ENCODE measurements at regions not wholly inside any gene's neighbourhood (a gene's known extent, or its start where the extent isn't known, plus 50 kb on each side); places are given as distances from the start of the nearest gene placed in this dataset.

GRCh38 chr14:105857826-105858675, 331.7 kb downstream of the TMEM121 start:
- H3K9me1 ChIP-seq (replicated peaks; ENCODE audit: control insufficient read depth, extremely low read depth, insufficient read depth, low read length) = no peaks in the 10 kb centered on the region
- no peaks in the 10 kb centered on the region for H3K79me2 ChIP-seq (ENCODE audit: control insufficient read depth, insufficient read depth, low read length)
- DNase-seq (ENCODE audit: low read depth, low spot score) = no peak
- no peak overlapping the region for H3K4me3 ChIP-seq (replicated peaks in 1 of 3; ENCODE audit: insufficient read depth in 1 of 3, low read depth in 1 of 3, low read length in 3 of 3)
- dilution Hi-C loops (cut with MboI; ENCODE audit: extremely low pct_ligation_motif_present, low sequenced_read_pairs) (no loop called here), intact Hi-C loops (cut with micrococcal nuclease) (no loop called here)
- H3K4me1 ChIP-seq (ENCODE audit: control insufficient read depth, extremely low read depth, insufficient read depth, low read length) = no peaks in the 10 kb centered on the region
- no peak for FAIRE-seq
- H3K4me2 ChIP-seq (ENCODE audit: insufficient read depth, low read length) = no peak overlapping the region
- H3K27me3 ChIP-seq (ENCODE audit: control insufficient read depth in 2 of 2, insufficient read depth in 2 of 2, low read length in 2 of 2) = no peaks in the 10 kb centered on the region
- H4K20me1 ChIP-seq (replicated peaks; ENCODE audit: control insufficient read depth, extremely low read depth, insufficient read depth, low read length) = no peaks in the 10 kb centered on the region
- H3K9me3 ChIP-seq (replicated peaks; ENCODE audit: control insufficient read depth, insufficient read depth, low read length) = peaks cover 9% of the 10 kb centered on the region
- POLR2A ChIA-PET = no interaction called here
- no peak for TF ChIP-seq GATA2 (IDR thresholded peaks at IDR 0.05; ENCODE audit: insufficient read depth, insufficient read length, low read depth, low read length)
- no peak for TF ChIP-seq POLR2AphosphoS5 (IDR thresholded peaks at IDR 0.05; ENCODE audit: insufficient read depth, low read depth, low read length)
- no peak for TF ChIP-seq JUN (IDR thresholded peaks at IDR 0.05; ENCODE audit: borderline replicate concordance, insufficient read depth, insufficient read length, low read depth)
- TF ChIP-seq EZH2 (IDR thresholded peaks at IDR 0.05; ENCODE audit: borderline replicate concordance, low read depth, low read length, severe bottlenecking) = no peak
- no peak for TF ChIP-seq POLR2A (IDR thresholded peaks at IDR 0.05; ENCODE audit: low read depth, low read length)
- TF ChIP-seq MAX (IDR thresholded peaks at IDR 0.05; ENCODE audit: insufficient read depth, insufficient read length) = no peak
- TF ChIP-seq FOS (IDR thresholded peaks at IDR 0.05; ENCODE audit: borderline replicate concordance, insufficient read depth, low read length) = no peak
- TF ChIP-seq CTCF (IDR thresholded peaks at IDR 0.05; ENCODE audit: extremely low read depth in 1 of 2, insufficient read depth in 1 of 2, low read depth in 1 of 2, low read length in 2 of 2) = no peak
- TF ChIP-seq MYC (IDR thresholded peaks at IDR 0.05; ENCODE audit: low read depth, low read length) = no peak
- no peak overlapping the region for H3K27ac ChIP-seq (ENCODE audit: insufficient read depth, low read depth, low read length)
- no TSS peak for BruUV-seq (replicated peaks)
- no peaks in the 10 kb centered on the region for H3K36me3 ChIP-seq (ENCODE audit: control insufficient read depth in 2 of 2, extremely low read depth in 1 of 2, insufficient read depth in 2 of 2, low read length in 2 of 2)
- CTCF ChIA-PET = no interaction called here
- H2AFZ ChIP-seq (ENCODE audit: low read depth, low read length) = no peak overlapping the region
- H3K9ac ChIP-seq (replicated peaks; ENCODE audit: extremely low read depth, insufficient read depth, low read length) = no peak overlapping the region

All from endothelial cell of umbilical vein (primary cell).